Cardiac muscle cell (in vitro differentiated cells and primary cell): ENCODE measurements at regions not wholly inside any gene's neighbourhood (a gene's known extent, or its start where the extent isn't known, plus 50 kb on each side); places are given as distances from the start of the nearest gene placed in this dataset.

Experiments
- DNase-seq, 2 donors: peaks; one replicate each; pipeline versions ENCODE4 v3.0.0 to v3.0.0-alpha.2; 2010 to 2017; ENCODE audit warnings: low read depth in 1 of 2, low spot score in 1 of 2
- H3K27ac ChIP-seq: fragments of 200-600 bp; sonication (generic); 2 replicates; pipeline ENCODE4 v1.5.1; 2016
- H3K27me3 ChIP-seq: fragments of 200-600 bp; sonication (generic); 2 replicates; pipeline ENCODE4 v1.6.0; 2016; ENCODE audit warnings: control low read depth
- H3K36me3 ChIP-seq: fragments of 200-600 bp; sonication (generic); 2 replicates; pipeline ENCODE4 v1.5.1; 2016; ENCODE audit warnings: control low read depth
- H3K4me1 ChIP-seq: fragments of 200-600 bp; sonication (generic); 2 replicates; pipeline ENCODE4 v1.8.1; 2017; ENCODE audit warnings: low read depth, mild to moderate bottlenecking, mixed run types
- H3K4me3 ChIP-seq: fragments of 200-600 bp; sonication (generic); 2 replicates; pipeline ENCODE4 v1.5.1; 2016; ENCODE audit warnings: mild to moderate bottlenecking
- H3K9me3 ChIP-seq: fragments of 200-600 bp; sonication (generic); 2 replicates; pipeline ENCODE4 v1.5.1; 2017; ENCODE audit warnings: low read depth, mild to moderate bottlenecking, control low read depth
- CTCF ChIP-seq: IDR thresholded peaks from 2 replicates; pipeline ENCODE4 v1.5.1; 2012; ENCODE audit warnings: low read depth, mild to moderate bottlenecking, low read length

GRCh38 chr11:30789270-30789669 lies 203.1 kb upstream of the MPPED2 start:
- Histone ChIP-seq H3K27me3 (no peaks in the 10 kb centered on the region), H3K27ac (no peak overlapping the region), H3K36me3 (no peaks in the 10 kb centered on the region), H3K9me3 (no peaks in the 10 kb centered on the region), H3K4me3 (no peak overlapping the region), H3K4me1 (no peaks in the 10 kb centered on the region)
- no peak for TF ChIP-seq CTCF
- DNase-seq = peak in 1 of 2 donors; percentile 1

GRCh38 chr11:30788849-30789248 lies 202.7 kb upstream of the MPPED2 start:
- H3K27ac ChIP-seq = no peak overlapping the region
- TF ChIP-seq CTCF = no peak

GRCh38 chr11:30786256-30787110 lies 200.3 kb upstream of the MPPED2 start:
- Histone ChIP-seq H3K4me1 (no peaks in the 10 kb centered on the region), H3K4me3 (no peak overlapping the region), H3K27ac (no peak overlapping the region), H3K36me3 (no peaks in the 10 kb centered on the region), H3K9me3 (no peaks in the 10 kb centered on the region), H3K27me3 (no peaks in the 10 kb centered on the region)
- no peak for DNase-seq
- TF ChIP-seq CTCF = no peak

More at GRCh38 chr11:30788849-30789248, 202.7 kb upstream of the MPPED2 start:
- H3K36me3 ChIP-seq = no peaks in the 10 kb centered on the region
- no peaks in the 10 kb centered on the region for H3K4me1 ChIP-seq
- DNase-seq = no peak
- no peaks in the 10 kb centered on the region for H3K27me3 ChIP-seq
- H3K4me3 ChIP-seq = no peak overlapping the region
- no peaks in the 10 kb centered on the region for H3K9me3 ChIP-seq

- H3K36me3 ChIP-seq = no peaks in the 10 kb centered on the region
- no peak for DNase-seq
- H3K9me3 ChIP-seq = no peaks in the 10 kb centered on the region
- no peak overlapping the region for H3K27ac ChIP-seq
- peaks cover 23% of the 10 kb centered on the region for H3K4me1 ChIP-seq
- H3K27me3 ChIP-seq = no peaks in the 10 kb centered on the region
- no peak overlapping the region for H3K4me3 ChIP-seq
- no peak for TF ChIP-seq CTCF
Measured at GRCh38 chr11:30778596-30778995, 192.4 kb upstream of the MPPED2 start.

- DNase-seq = peak in 1 of 2 donors; percentile 14
- no peaks in the 10 kb centered on the region for H3K9me3 ChIP-seq
- peaks cover 29% of the 10 kb centered on the region for H3K4me1 ChIP-seq
- TF ChIP-seq CTCF = no peak
- H3K36me3 ChIP-seq = no peaks in the 10 kb centered on the region
- H3K27ac ChIP-seq = peak overlapping the region; percentile 8
- H3K27me3 ChIP-seq = no peaks in the 10 kb centered on the region
- no peak overlapping the region for H3K4me3 ChIP-seq
Measured at GRCh38 chr11:30775233-30775522, 189.0 kb upstream of the MPPED2 start.
